ENCODE measurements at regions not wholly inside any gene's neighbourhood (a gene's known extent, or its start where the extent isn't known, plus 50 kb on each side); places are given as distances from the start of the nearest gene placed in this dataset.

DNA sequence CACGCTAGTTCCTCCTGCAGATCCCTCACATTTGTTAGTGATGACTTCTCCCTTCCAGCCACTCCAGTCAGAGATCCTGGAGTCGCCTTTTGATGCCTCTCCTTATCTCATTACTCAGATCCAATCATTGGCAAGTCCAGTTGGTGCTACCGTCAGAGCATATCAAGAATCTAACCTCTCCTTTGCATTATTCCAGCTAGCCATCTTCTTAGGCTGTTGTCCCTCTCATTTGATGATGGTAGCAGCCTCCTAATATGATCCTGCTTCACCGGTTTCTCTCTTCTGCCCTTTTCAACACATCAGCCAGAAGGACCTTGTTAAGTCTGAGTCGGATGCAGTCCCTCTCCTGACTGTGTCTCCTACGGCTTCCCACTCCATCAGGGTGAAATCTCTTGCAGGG, 305.6 kb downstream of the THBS2 start:
- Histone ChIP-seq H2AFZ (ENCODE audit: low read length) (no peak overlapping the region), H3K79me2 (ENCODE audit: low read length) (no peaks in the 10 kb centered on the region), H3K9me2 (replicated peaks; ENCODE audit: insufficient read depth, low read length) (no peaks in the 10 kb centered on the region), H3K27ac (ENCODE audit: low read length) (no peak overlapping the region), H3K27me3 (replicated peaks; ENCODE audit: insufficient read depth, low read length) (no peaks in the 10 kb centered on the region), H4K20me1 (ENCODE audit: insufficient read depth, low read length) (no peaks in the 10 kb centered on the region), H3K4me1 (ENCODE audit: low read length) (no peaks in the 10 kb centered on the region), H3K4me3 (ENCODE audit: low read length) (no peak overlapping the region), H3K4me2 (ENCODE audit: low read depth, low read length) (no peak overlapping the region), H3K9me3 (replicated peaks; ENCODE audit: insufficient read depth, low read length) (no peaks in the 10 kb centered on the region), H3K9ac (ENCODE audit: low read length) (no peak overlapping the region), H3F3A (ENCODE audit: insufficient read depth, low read length) (no peaks in the 10 kb centered on the region), H3K36me3 (replicated peaks; ENCODE audit: insufficient read depth, low read length) (no peaks in the 10 kb centered on the region)
- DNase-seq = no peak
- TF ChIP-seq CTCF (IDR thresholded peaks at IDR 0.05; ENCODE audit: low read length) (no peak), EZH2phosphoT487 (IDR thresholded peaks at IDR 0.05; ENCODE audit: low read length) (no peak), EZH2 (optimal IDR thresholded peaks at IDR 0.05; ENCODE audit: low read depth, low read length) (no peak)

GRCh38 chr6:168943231-168943905, 310.3 kb downstream of the THBS2 start:
- Histone ChIP-seq H2AFZ (ENCODE audit: low read length) (no peak overlapping the region), H3K27ac (ENCODE audit: low read length) (no peak overlapping the region)
- DNase-seq = no peak

DNA sequence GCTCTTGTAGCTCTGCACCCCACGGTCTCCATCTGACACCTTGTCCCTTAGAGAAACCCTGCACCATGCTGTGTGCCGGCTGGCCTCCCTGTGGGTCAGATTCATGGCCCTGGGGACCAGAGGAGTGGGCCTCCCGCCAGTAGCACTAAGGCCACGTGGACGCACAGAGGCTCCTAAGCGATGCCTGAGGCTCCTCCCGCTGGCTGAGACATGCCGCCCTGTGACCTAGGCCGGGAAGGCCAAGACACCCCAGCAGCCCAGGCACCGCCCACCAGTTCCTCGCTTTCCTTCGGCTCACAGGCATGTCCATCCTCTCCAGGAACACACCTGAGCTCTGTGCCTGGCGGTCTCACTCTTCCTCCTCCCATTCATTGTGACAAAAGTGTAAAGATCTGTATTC, 311.0 kb downstream of the THBS2 start:
- Histone ChIP-seq H3K9me3 (replicated peaks; ENCODE audit: insufficient read depth, low read length) (no peaks in the 10 kb centered on the region), H3K79me2 (ENCODE audit: low read length) (no peaks in the 10 kb centered on the region), H3K9ac (ENCODE audit: low read length) (no peak overlapping the region), H3K4me3 (ENCODE audit: low read length) (no peak overlapping the region), H2AFZ (ENCODE audit: low read length) (no peak overlapping the region), H3F3A (ENCODE audit: insufficient read depth, low read length) (no peaks in the 10 kb centered on the region), H3K27ac (ENCODE audit: low read length) (no peak overlapping the region), H3K9me2 (replicated peaks; ENCODE audit: insufficient read depth, low read length) (no peaks in the 10 kb centered on the region), H4K20me1 (ENCODE audit: insufficient read depth, low read length) (no peaks in the 10 kb centered on the region), H3K27me3 (replicated peaks; ENCODE audit: insufficient read depth, low read length) (no peaks in the 10 kb centered on the region), H3K36me3 (replicated peaks; ENCODE audit: insufficient read depth, low read length) (no peaks in the 10 kb centered on the region), H3K4me1 (ENCODE audit: low read length) (no peaks in the 10 kb centered on the region), H3K4me2 (ENCODE audit: low read depth, low read length) (no peak overlapping the region)
- TF ChIP-seq EZH2phosphoT487 (IDR thresholded peaks at IDR 0.05; ENCODE audit: low read length) (no peak), CTCF (IDR thresholded peaks at IDR 0.05; ENCODE audit: low read length) (no peak), EZH2 (optimal IDR thresholded peaks at IDR 0.05; ENCODE audit: low read depth, low read length) (no peak)
- no peak for DNase-seq

More at GRCh38 chr6:168943231-168943905, 310.3 kb downstream of the THBS2 start:
- no peak for TF ChIP-seq CTCF (IDR thresholded peaks at IDR 0.05; ENCODE audit: low read length)
- TF ChIP-seq EZH2phosphoT487 (IDR thresholded peaks at IDR 0.05; ENCODE audit: low read length) = no peak
- TF ChIP-seq EZH2 (optimal IDR thresholded peaks at IDR 0.05; ENCODE audit: low read depth, low read length) = no peak
- no peaks in the 10 kb centered on the region for H3K79me2 ChIP-seq (ENCODE audit: low read length)
- no peaks in the 10 kb centered on the region for H3K36me3 ChIP-seq (replicated peaks; ENCODE audit: insufficient read depth, low read length)
- no peaks in the 10 kb centered on the region for H3K9me2 ChIP-seq (replicated peaks; ENCODE audit: insufficient read depth, low read length)
- no peaks in the 10 kb centered on the region for H3K27me3 ChIP-seq (replicated peaks; ENCODE audit: insufficient read depth, low read length)
- H3K4me1 ChIP-seq (ENCODE audit: low read length) = no peaks in the 10 kb centered on the region
- no peak overlapping the region for H3K4me3 ChIP-seq (ENCODE audit: low read length)
- no peaks in the 10 kb centered on the region for H3F3A ChIP-seq (ENCODE audit: insufficient read depth, low read length)
- no peaks in the 10 kb centered on the region for H3K9me3 ChIP-seq (replicated peaks; ENCODE audit: insufficient read depth, low read length)
- no peak overlapping the region for H3K9ac ChIP-seq (ENCODE audit: low read length)
- H3K4me2 ChIP-seq (ENCODE audit: low read depth, low read length) = no peak overlapping the region
- H4K20me1 ChIP-seq (ENCODE audit: insufficient read depth, low read length) = no peaks in the 10 kb centered on the region
